A673 (cell line): ENCODE measurements at regions not wholly inside any gene's neighbourhood (a gene's known extent, or its start where the extent isn't known, plus 50 kb on each side); places are given as distances from the start of the nearest gene placed in this dataset.
A peak's percentile ranks its signal among the peaks of the same experiment; 100 is the strongest.

Experiments used
- BruUV-seq: library from RNA; stranded (reverse); fragments of 400-500 nt; replicated peaks from 2 replicates; lab custom pipeline; 2021; lab: Mats Ljungman, UMichigan
- CTCF ChIA-PET: fragments of 300-600 bp; sonication (Branson Sonifier 250); formaldehyde crosslinking; loops from one replicate; lab custom pipeline; 2022; ENCODE audit warnings: antibody characterized with exemption; lab: Charles Lee
- POLR2A ChIA-PET: fragments of 300-600 bp; sonication (Branson Sonifier 250); formaldehyde crosslinking; loops from one replicate; lab custom pipeline; 2022; ENCODE audit warnings: antibody characterized with exemption; ENCODE audit not compliant: low non-redundant PET; lab: Charles Lee
- DNase-seq: peaks from one replicate; pipeline ENCODE4 v3.0.0-alpha.2; 2015; ENCODE audit warnings: low spot score
- H3K27ac ChIP-seq: fragments of 200-600 bp; sonication (generic); 2 replicates; pipeline ENCODE4 v1.5.1; 2016; ENCODE audit warnings: mixed run types, low read depth, mild to moderate bottlenecking, mixed read lengths, antibody characterized with exemption, low read length; ENCODE audit not compliant: poor library complexity, severe bottlenecking
- H3K27me3 ChIP-seq: fragments of 200-600 bp; sonication (generic); replicated peaks from 2 replicates; pipeline ENCODE4 v1.6.1; 2017; ENCODE audit warnings: mixed run types, low read depth, mild to moderate bottlenecking, mixed read lengths, antibody characterized with exemption, low read length; ENCODE audit not compliant: insufficient read depth, poor library complexity
- H3K36me3 ChIP-seq: fragments of 200-600 bp; sonication (generic); 2 replicates; pipeline ENCODE4 v1.6.1; 2016; ENCODE audit warnings: mixed run types, mild to moderate bottlenecking, mixed read lengths, antibody characterized with exemption, low read length; ENCODE audit not compliant: insufficient read depth, poor library complexity, severe bottlenecking
- H3K4me1 ChIP-seq: fragments of 200-600 bp; sonication (generic); 2 replicates; pipeline ENCODE4 v1.6.1; 2017; ENCODE audit warnings: mixed run types, mild to moderate bottlenecking, mixed read lengths, antibody characterized with exemption, low read length; ENCODE audit not compliant: insufficient read depth, poor library complexity, severe bottlenecking
- H3K4me3 ChIP-seq: fragments of 200-600 bp; sonication (generic); 2 replicates; pipeline ENCODE4 v1.5.1; 2016; ENCODE audit warnings: low read depth, mixed run types, mild to moderate bottlenecking, mixed read lengths, low read length; ENCODE audit not compliant: poor library complexity, severe bottlenecking
- H3K9me3 ChIP-seq: fragments of 200-600 bp; sonication (generic); 2 replicates; pipeline ENCODE4 v1.6.1; 2016; ENCODE audit warnings: mixed run types, low read depth, mild to moderate bottlenecking, mixed read lengths, antibody characterized with exemption, low read length; ENCODE audit not compliant: poor library complexity, severe bottlenecking
- EZH2 ChIP-seq: fragments of 200-600 bp; sonication (generic); IDR thresholded peaks from 2 replicates; pipeline ENCODE4 v1.6.1; 2017; ENCODE audit warnings: borderline replicate concordance, low read depth, mild to moderate bottlenecking, mixed read lengths, antibody characterized with exemption, low read length; ENCODE audit not compliant: poor library complexity, severe bottlenecking
- intact Hi-C: fragments of 100-400 bp; cut with micrococcal nuclease; formaldehyde crosslinking; loops from one replicate; pipeline ENCODE4 v1.10.0; 2022; ENCODE audit not compliant: unreplicated experiment
- TF ChIP-seq, protein P1 (sequence below): fragments of 300-800, 200-600 bp; sonication (generic); conservative IDR thresholded peaks from 2 replicates; pipeline ENCODE4 v1.5.1; 2017; ENCODE audit warnings: low read depth, mild to moderate bottlenecking, antibody characterized with exemption, low read length, moderate library complexity, mixed read lengths

DNA sequence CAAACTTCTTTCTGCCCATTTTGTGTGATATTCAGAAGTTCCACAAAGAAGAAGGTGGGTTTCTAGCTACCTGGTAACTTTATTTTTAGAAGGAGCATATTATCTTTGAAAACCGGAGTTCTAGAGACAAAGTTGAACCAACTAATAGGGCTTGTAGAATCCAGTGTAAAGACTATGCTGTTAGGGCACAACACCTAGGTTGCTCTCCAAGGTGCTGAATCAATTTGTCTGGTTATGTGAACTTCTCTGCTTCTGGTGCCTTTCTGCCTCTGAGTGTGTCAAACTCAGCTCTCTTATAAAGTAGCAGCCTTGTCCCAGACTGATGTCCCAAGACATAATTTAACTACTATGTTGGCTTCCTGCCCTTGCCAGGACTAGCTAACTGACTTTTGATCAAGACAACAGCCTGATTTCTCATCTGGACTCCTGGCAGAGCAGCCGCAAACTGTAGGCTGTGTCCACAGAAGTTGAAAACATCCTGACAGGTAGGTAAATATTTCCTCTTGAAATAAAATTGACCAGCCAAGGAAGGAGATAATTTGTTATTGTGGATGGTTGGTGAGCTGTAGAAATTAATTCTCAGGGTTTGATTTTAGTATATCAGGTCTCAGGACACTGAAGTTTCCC lies 119.4 kb downstream of the CYRIA start:
- Histone ChIP-seq H3K27ac (no peak overlapping the region), H3K4me1 (no peaks in the 10 kb centered on the region), H3K27me3 (no peaks in the 10 kb centered on the region), H3K9me3 (no peaks in the 10 kb centered on the region), H3K36me3 (peaks cover 25% of the 10 kb centered on the region), H3K4me3 (no peak overlapping the region)
- intact Hi-C loops = no loop called here
- no peak for TF ChIP-seq EZH2
- POLR2A ChIA-PET = no interaction called here
- CTCF ChIA-PET = no interaction called here
- BruUV-seq = no TSS peak
- peak; percentile 67 for DNase-seq

DNA sequence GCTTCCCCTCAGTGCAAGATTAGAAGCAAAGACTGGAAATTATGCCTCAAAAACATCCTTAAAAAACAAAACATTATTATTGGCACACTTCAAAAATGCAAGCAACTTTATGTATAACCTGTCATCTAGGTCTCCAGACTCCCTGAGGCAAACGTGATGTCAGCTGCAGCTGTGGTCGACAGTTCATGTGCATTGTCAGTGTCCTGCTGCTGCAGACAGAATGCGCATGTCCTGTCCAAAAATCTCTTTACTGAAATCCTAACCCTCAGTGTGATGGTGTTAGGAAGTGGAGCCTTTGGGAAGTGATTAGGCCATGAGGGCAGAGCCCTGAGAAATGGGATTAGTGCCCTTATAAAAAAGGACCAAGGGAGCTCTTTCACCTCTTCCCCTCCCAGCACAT lies 126.9 kb downstream of the CYRIA start:
- H3K27ac ChIP-seq = no peak overlapping the region
- no peaks in the 10 kb centered on the region for H3K27me3 ChIP-seq
- no peaks in the 10 kb centered on the region for H3K4me1 ChIP-seq
- H3K4me3 ChIP-seq = no peak overlapping the region
- POLR2A ChIA-PET = no interaction called here
- DNase-seq = no peak
- no TSS peak for BruUV-seq
- H3K36me3 ChIP-seq = no peaks in the 10 kb centered on the region
- TF ChIP-seq, protein P1, sequence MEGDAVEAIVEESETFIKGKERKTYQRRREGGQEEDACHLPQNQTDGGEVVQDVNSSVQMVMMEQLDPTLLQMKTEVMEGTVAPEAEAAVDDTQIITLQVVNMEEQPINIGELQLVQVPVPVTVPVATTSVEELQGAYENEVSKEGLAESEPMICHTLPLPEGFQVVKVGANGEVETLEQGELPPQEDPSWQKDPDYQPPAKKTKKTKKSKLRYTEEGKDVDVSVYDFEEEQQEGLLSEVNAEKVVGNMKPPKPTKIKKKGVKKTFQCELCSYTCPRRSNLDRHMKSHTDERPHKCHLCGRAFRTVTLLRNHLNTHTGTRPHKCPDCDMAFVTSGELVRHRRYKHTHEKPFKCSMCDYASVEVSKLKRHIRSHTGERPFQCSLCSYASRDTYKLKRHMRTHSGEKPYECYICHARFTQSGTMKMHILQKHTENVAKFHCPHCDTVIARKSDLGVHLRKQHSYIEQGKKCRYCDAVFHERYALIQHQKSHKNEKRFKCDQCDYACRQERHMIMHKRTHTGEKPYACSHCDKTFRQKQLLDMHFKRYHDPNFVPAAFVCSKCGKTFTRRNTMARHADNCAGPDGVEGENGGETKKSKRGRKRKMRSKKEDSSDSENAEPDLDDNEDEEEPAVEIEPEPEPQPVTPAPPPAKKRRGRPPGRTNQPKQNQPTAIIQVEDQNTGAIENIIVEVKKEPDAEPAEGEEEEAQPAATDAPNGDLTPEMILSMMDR = no peak
- TF ChIP-seq EZH2 = no peak
- intact Hi-C loops = no loop called here
- H3K9me3 ChIP-seq = no peaks in the 10 kb centered on the region
- CTCF ChIA-PET = no interaction called here

DNA sequence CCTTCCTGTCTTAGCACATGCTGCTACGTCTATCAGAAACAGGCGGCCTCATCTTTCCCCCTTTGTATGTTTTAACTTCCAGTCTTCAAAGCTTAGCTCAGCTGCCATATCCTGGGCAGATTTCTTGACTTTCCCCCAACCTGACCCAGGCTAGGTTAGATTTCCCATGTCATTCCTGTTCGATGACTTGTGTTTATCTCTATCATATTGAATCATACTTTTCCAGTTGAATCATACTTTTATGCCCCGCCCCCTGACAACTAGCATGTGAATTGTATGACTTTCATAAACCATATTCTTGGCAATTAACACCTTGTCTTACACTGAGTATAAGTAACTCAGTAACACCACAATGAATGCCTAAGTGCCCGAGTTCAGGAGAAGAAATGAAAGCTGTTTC lies 128.3 kb downstream of the CYRIA start:
- Histone ChIP-seq H3K36me3 (no peaks in the 10 kb centered on the region), H3K27ac (no peak overlapping the region), H3K9me3 (no peaks in the 10 kb centered on the region), H3K4me1 (no peaks in the 10 kb centered on the region), H3K27me3 (no peaks in the 10 kb centered on the region), H3K4me3 (no peak overlapping the region)
- ChIA-PET CTCF (no interaction called here), POLR2A (no interaction called here)
- DNase-seq = no peak
- TF ChIP-seq, protein P1 = no peak
- TF ChIP-seq EZH2 = no peak
- no TSS peak for BruUV-seq
- intact Hi-C loops = no loop called here

DNA sequence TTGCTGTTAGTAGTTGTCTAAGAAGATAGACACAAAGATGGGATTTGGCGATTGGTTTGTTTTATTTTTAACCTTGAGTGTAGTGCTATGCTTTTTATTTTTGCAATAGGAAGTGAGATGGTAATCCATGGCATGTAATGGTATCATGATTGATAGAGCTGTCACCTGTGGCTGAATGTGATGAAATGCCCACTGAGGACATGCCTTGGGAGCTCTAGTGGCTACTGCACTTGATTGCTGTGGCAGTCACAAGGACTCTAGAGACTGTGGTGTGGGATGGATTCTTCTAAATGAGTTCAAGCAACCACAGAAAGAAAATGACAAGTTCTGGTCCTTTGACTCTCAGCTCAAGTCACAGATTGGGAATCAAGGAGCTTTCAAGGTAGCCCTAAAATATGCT lies 139.4 kb downstream of the CYRIA start:
- no peaks in the 10 kb centered on the region for H3K36me3 ChIP-seq
- CTCF ChIA-PET = interaction anchor here (1.3 to 2.4 kb wide), 2 partner anchors 231 to 233 kb away, joined by 3 to 12 read pairs; no protein-coding TSS in a partner anchor
- DNase-seq = no peak
- intact Hi-C loops = loop anchor here (10.0 kb wide), 1 partner anchor 379 kb away; no protein-coding TSS in a partner anchor
- TF ChIP-seq, protein P1 = no peak
- no peak for TF ChIP-seq EZH2
- POLR2A ChIA-PET = no interaction called here
- no peaks in the 10 kb centered on the region for H3K27me3 ChIP-seq
- H3K9me3 ChIP-seq = no peaks in the 10 kb centered on the region
- H3K4me1 ChIP-seq = peaks cover 18% of the 10 kb centered on the region
- H3K27ac ChIP-seq = no peak overlapping the region
- no peak overlapping the region for H3K4me3 ChIP-seq
- no TSS peak for BruUV-seq
